HFFc6 (cell line): ENCODE measurements at regions not wholly inside any gene's neighbourhood (a gene's known extent, or its start where the extent isn't known, plus 50 kb on each side); places are given as distances from the start of the nearest gene placed in this dataset.

ENCODE experiments used
- DNase-seq: peaks from one replicate; pipeline ENCODE4 v3.0.0-alpha.2; 2018
- H3K27ac Mint-ChIP-seq: 2 replicates; pipeline ENCODE4 v1.8.0; 2020; ENCODE audit warnings: mild to moderate bottlenecking, mixed read lengths
- H3K27me3 Mint-ChIP-seq: 2 replicates; pipeline ENCODE4 v1.8.0; 2021; ENCODE audit warnings: mild to moderate bottlenecking, moderate library complexity, mixed read lengths; ENCODE audit not compliant: insufficient read depth
- H3K36me3 Mint-ChIP-seq: 2 replicates; pipeline ENCODE4 v1.8.0; 2021; ENCODE audit warnings: low read depth, mixed read lengths
- H3K4me1 Mint-ChIP-seq: 2 replicates; pipeline ENCODE4 v1.8.0; 2020; ENCODE audit warnings: low read depth, mixed read lengths
- H3K4me3 Mint-ChIP-seq: 2 replicates; pipeline ENCODE4 v1.8.0; 2020; ENCODE audit warnings: mild to moderate bottlenecking, moderate library complexity, mixed read lengths
- H3K9me3 Mint-ChIP-seq: 2 replicates; pipeline ENCODE4 v1.8.0; 2020; ENCODE audit warnings: mild to moderate bottlenecking, mixed read lengths
- TF ChIP-seq, protein P1 (sequence below): fragments of 200-600 bp; sonication (generic); IDR thresholded peaks from 2 replicates; pipeline ENCODE4 v1.5.0; 2021; ENCODE audit warnings: antibody characterized with exemption, mild to moderate bottlenecking

DNA sequence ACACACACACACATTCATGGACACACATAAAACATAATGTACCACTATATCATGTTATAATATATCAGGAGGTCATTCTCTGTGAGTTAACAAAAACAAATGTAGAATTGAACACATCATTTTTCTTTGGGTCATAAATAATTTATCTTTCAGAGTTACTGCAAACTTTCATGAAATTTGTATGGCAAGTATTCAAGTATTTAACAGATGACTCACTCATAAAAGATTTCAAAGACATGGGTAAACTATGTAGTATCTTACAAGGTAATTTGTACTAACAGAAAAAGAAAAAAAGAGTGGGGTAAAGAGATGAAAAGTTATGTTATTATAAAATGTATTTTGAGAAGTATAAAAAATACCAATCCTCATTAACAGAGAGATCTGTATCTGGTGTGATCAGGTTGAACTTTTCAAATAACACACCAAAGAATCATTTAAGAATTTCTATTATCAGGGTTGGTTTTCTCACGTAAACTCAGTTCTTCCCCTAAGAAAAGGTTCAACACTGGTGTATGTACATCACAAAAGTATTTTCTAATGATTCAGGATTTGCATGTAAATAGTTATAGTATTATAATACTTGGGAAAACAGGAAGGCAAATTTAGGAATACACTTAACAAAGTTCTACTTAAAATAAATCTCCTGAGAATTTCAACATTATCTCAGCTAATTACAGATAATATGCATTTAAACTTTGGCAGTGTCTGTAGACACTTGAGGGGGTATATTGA is 933.1 kb upstream of the LRRN3 start:
- H3K27me3 Mint-ChIP-seq, result no peaks in the 10 kb centered on the region
- H3K36me3 Mint-ChIP-seq, result no peaks in the 10 kb centered on the region
- peak; percentile 32 for DNase-seq
- H3K4me3 Mint-ChIP-seq, result peak overlapping the region; percentile 8; the same call in 1 of the 2 replicates
- no peaks in the 10 kb centered on the region for H3K9me3 Mint-ChIP-seq
- peak overlapping the region; percentile 10; the same call in 1 of the 2 replicates for H3K27ac Mint-ChIP-seq
- TF ChIP-seq, protein P1, sequence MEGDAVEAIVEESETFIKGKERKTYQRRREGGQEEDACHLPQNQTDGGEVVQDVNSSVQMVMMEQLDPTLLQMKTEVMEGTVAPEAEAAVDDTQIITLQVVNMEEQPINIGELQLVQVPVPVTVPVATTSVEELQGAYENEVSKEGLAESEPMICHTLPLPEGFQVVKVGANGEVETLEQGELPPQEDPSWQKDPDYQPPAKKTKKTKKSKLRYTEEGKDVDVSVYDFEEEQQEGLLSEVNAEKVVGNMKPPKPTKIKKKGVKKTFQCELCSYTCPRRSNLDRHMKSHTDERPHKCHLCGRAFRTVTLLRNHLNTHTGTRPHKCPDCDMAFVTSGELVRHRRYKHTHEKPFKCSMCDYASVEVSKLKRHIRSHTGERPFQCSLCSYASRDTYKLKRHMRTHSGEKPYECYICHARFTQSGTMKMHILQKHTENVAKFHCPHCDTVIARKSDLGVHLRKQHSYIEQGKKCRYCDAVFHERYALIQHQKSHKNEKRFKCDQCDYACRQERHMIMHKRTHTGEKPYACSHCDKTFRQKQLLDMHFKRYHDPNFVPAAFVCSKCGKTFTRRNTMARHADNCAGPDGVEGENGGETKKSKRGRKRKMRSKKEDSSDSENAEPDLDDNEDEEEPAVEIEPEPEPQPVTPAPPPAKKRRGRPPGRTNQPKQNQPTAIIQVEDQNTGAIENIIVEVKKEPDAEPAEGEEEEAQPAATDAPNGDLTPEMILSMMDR, result no peak
- peaks cover 25% of the 10 kb centered on the region for H3K4me1 Mint-ChIP-seq

- DNase-seq, result no peak
- TF ChIP-seq, protein P1, result no peak
- H3K4me1 Mint-ChIP-seq, result peaks cover 40% of the 10 kb centered on the region
- H3K9me3 Mint-ChIP-seq, result peaks cover 5% of the 10 kb centered on the region; the same call in 1 of the 2 replicates
- no peaks in the 10 kb centered on the region for H3K27me3 Mint-ChIP-seq
- peak overlapping the region; percentile 6; the same call in 1 of the 2 replicates for H3K4me3 Mint-ChIP-seq
- no peak overlapping the region for H3K27ac Mint-ChIP-seq
- peaks cover 5% of the 10 kb centered on the region; the same call in 1 of the 2 replicates for H3K36me3 Mint-ChIP-seq
Measured at GRCh38 chr7:110168010-110168409, 922.9 kb upstream of the LRRN3 start.

GRCh38 chr7:110170841-110171240 is 920.1 kb upstream of the LRRN3 start:
- H3K27me3 Mint-ChIP-seq, result no peaks in the 10 kb centered on the region
- no peaks in the 10 kb centered on the region for H3K36me3 Mint-ChIP-seq
- H3K4me1 Mint-ChIP-seq, result peaks cover 46% of the 10 kb centered on the region
- DNase-seq, result peak; percentile 44
- no peaks in the 10 kb centered on the region for H3K9me3 Mint-ChIP-seq
- peak overlapping the region; percentile 10; the same call in 1 of the 2 replicates for H3K4me3 Mint-ChIP-seq
- TF ChIP-seq, protein P1, result no peak
- H3K27ac Mint-ChIP-seq, result peak overlapping the region; percentile 23; the same call in 1 of the 2 replicates

DNA sequence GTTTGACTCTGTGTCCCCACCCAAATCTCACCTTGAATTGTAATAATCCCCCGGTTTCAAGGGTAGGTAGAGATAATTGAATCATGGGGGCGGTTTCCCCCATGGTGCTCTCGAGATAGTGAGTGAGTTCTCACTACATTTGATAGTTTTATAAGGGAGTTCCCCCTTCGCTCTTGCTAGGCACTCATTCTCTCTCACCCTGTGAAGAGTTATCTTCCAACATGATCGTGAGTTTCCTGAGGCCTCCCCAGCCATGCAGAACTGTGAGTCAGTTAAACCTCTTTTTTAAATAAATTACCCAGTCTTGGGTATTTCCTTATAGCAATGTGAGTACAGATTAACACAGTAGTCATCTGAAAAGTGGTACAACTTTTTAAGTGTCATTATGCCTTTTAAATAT is 913.5 kb upstream of the LRRN3 start:
- Mint-ChIP-seq H3K4me1 (peaks cover 36% of the 10 kb centered on the region), H3K27me3 (peaks cover 1% of the 10 kb centered on the region; the same call in 1 of the 2 replicates), H3K36me3 (no peaks in the 10 kb centered on the region; the same call in 1 of the 2 replicates), H3K4me3 (no peak overlapping the region), H3K9me3 (no peaks in the 10 kb centered on the region), H3K27ac (no peak overlapping the region)
- TF ChIP-seq, protein P1, result no peak
- no peak for DNase-seq

GRCh38 chr7:110179037-110179436 is 911.9 kb upstream of the LRRN3 start:
- no peaks in the 10 kb centered on the region for H3K9me3 Mint-ChIP-seq
- TF ChIP-seq, protein P1, result no peak
- H3K4me3 Mint-ChIP-seq, result peak overlapping the region; percentile 69
- no peaks in the 10 kb centered on the region; the same call in 1 of the 2 replicates for H3K36me3 Mint-ChIP-seq
- peaks cover 39% of the 10 kb centered on the region for H3K4me1 Mint-ChIP-seq
- H3K27me3 Mint-ChIP-seq, result peaks cover 1% of the 10 kb centered on the region; the same call in 1 of the 2 replicates
- DNase-seq, result no peak
- peak overlapping the region; percentile 57; the same call in 1 of the 2 replicates for H3K27ac Mint-ChIP-seq
